ENCODE measurements at regions not wholly inside any gene's neighbourhood (a gene's known extent, or its start where the extent isn't known, plus 50 kb on each side); places are given as distances from the start of the nearest gene placed in this dataset.

GRCh38 chr13:22703601-22704209 lies 477.1 kb upstream of the SGCG start:
- TF ChIP-seq, protein P1, sequence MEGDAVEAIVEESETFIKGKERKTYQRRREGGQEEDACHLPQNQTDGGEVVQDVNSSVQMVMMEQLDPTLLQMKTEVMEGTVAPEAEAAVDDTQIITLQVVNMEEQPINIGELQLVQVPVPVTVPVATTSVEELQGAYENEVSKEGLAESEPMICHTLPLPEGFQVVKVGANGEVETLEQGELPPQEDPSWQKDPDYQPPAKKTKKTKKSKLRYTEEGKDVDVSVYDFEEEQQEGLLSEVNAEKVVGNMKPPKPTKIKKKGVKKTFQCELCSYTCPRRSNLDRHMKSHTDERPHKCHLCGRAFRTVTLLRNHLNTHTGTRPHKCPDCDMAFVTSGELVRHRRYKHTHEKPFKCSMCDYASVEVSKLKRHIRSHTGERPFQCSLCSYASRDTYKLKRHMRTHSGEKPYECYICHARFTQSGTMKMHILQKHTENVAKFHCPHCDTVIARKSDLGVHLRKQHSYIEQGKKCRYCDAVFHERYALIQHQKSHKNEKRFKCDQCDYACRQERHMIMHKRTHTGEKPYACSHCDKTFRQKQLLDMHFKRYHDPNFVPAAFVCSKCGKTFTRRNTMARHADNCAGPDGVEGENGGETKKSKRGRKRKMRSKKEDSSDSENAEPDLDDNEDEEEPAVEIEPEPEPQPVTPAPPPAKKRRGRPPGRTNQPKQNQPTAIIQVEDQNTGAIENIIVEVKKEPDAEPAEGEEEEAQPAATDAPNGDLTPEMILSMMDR (IDR thresholded peaks at IDR 0.05; ENCODE audit: low read depth, low read length): no peak
- TF ChIP-seq MAX (IDR thresholded peaks at IDR 0.05; ENCODE audit: low read depth, low read length): no peak
- no peak for TF ChIP-seq POLR2A (IDR thresholded peaks at IDR 0.05; ENCODE audit: extremely low read depth, insufficient read length)
